HepG2 (cell line): ENCODE measurements at regions not wholly inside any gene's neighbourhood (a gene's known extent, or its start where the extent isn't known, plus 50 kb on each side); places are given as distances from the start of the nearest gene placed in this dataset.

Experiments used
- ATAC-seq: fragments of 200-7000 bp; cut with Tn5 transposase; 3 replicates; pipeline ENCODE4 v1.9.1; 2020; ENCODE audit warnings: mild to moderate bottlenecking, moderate library complexity
- BruUV-seq: library from RNA; stranded (reverse); fragments of 400-500 nt; replicated peaks from 2 replicates; lab custom pipeline; 2021; lab: Mats Ljungman, UMichigan
- CTCF ChIA-PET: fragments of 300-600 bp; formaldehyde crosslinking; extraction: SDS; loops from one replicate; lab custom pipeline; 2021; ENCODE audit warnings: low total read pairs, inconsistent platforms, low intra/inter-chr PET ratio; lab: Yijun Ruan, JAX
- POLR2A ChIA-PET: fragments of 350-600 bp; sonication (Branson Sonifier 250); formaldehyde crosslinking; loops from one replicate; lab custom pipeline; 2020; ENCODE audit warnings: antibody characterized with exemption, inconsistent platforms; lab: Yijun Ruan, JAX
- DNase-seq: peaks from one replicate; pipeline ENCODE4 v3.0.0-alpha.2; 2015; ENCODE audit warnings: low spot score
- FAIRE-seq: peaks from 3 replicates; lab custom pipeline; 2011; peaks lifted over from hg19 to GRCh38; lab: Jason Lieb, UNC
- H2AFZ ChIP-seq: one replicate; pipeline ENCODE4 v1.6.1; 2011; ENCODE audit warnings: low read length, inconsistent platforms
- H3K27ac ChIP-seq: fragments of 300-600 bp; 3 replicates; pipeline ENCODE4 v1.8.0; 2011; ENCODE audit warnings: mixed run types, mild to moderate bottlenecking, mixed read lengths, low read length, inconsistent platforms; ENCODE audit not compliant: insufficient read depth; ENCODE audit errors: extremely low read length
- H3K27me3 ChIP-seq, 2 experiments: fragments of 200-600 bp in 1 of 2; 2 replicates in 1 of 2; 3 replicates in 1 of 2; pipeline versions ENCODE4 v1.6.0 to v1.8.0; 2011; ENCODE audit warnings: low read length in 2 of 2, mild to moderate bottlenecking in 2 of 2, moderate library complexity in 2 of 2, inconsistent platforms in 1 of 2; ENCODE audit not compliant: insufficient read depth in 2 of 2, control insufficient read depth in 1 of 2
- H3K36me3 ChIP-seq, 2 experiments: fragments of 200-600 bp in 1 of 2; replicated peaks in 1 of 2; 2 replicates in 1 of 2; 3 replicates in 1 of 2; pipeline versions ENCODE4 v1.5.1 to v1.8.0; 2011; ENCODE audit warnings: low read length in 2 of 2, inconsistent platforms in 1 of 2; ENCODE audit not compliant: insufficient read depth in 2 of 2, control insufficient read depth in 1 of 2
- H3K4me1 ChIP-seq: 2 replicates; pipeline ENCODE4 v1.5.1; 2012; ENCODE audit warnings: low read length, inconsistent platforms; ENCODE audit not compliant: insufficient read depth
- H3K4me2 ChIP-seq: 2 replicates; pipeline ENCODE4 v1.6.0; 2011; ENCODE audit warnings: low read depth, low read length, inconsistent platforms
- H3K4me3 ChIP-seq, 3 experiments: fragments of 200-600 bp in 1 of 3; sonication (generic), shearing (Covaris generic) in 1 of 3; replicated peaks in 1 of 3; 2 replicates each; pipeline ENCODE4 v1.5.1; 2011 to 2016; ENCODE audit warnings: low read length in 3 of 3, inconsistent platforms in 2 of 3, low read depth in 2 of 3, mild to moderate bottlenecking in 2 of 3, control low read depth in 1 of 3, mixed read lengths in 1 of 3; ENCODE audit not compliant: insufficient read depth in 1 of 3
- H3K79me2 ChIP-seq: one replicate; pipeline ENCODE4 v1.6.1; 2011; ENCODE audit warnings: low read length, inconsistent platforms; ENCODE audit not compliant: insufficient read depth
- H3K9ac ChIP-seq: 2 replicates; pipeline ENCODE4 v1.6.0; 2011; ENCODE audit warnings: mild to moderate bottlenecking, low read depth, low read length, inconsistent platforms; ENCODE audit not compliant: insufficient read depth
- H3K9me3 ChIP-seq: 2 replicates; pipeline ENCODE4 v1.5.1; 2012; ENCODE audit warnings: mild to moderate bottlenecking, low read length
- H4K20me1 ChIP-seq: 2 replicates; pipeline ENCODE4 v1.6.0; 2011; ENCODE audit warnings: inconsistent platforms, mild to moderate bottlenecking, low read length, moderate library complexity; ENCODE audit not compliant: insufficient read depth
- WGBS: methylation state at CpG from one replicate; pipeline ENCODE4 v1.1.6; 2017; ENCODE audit warnings: low lambda C conversion rate; 5-methylcytosine and 5-hydroxymethylcytosine counted together
- in situ Hi-C: cut with HindIII; loops from 2 replicates; pipeline ENCODE4 v1.10.0; 2017; ENCODE audit warnings: low pct_unique_long_range_greater_than_20kb; ENCODE audit not compliant: extremely low pct_ligation_motif_present
- intact Hi-C: fragments of 100-400 bp; cut with micrococcal nuclease; formaldehyde crosslinking; loops from one replicate; pipeline ENCODE4 v1.10.0; 2022; ENCODE audit not compliant: unreplicated experiment
- TF ChIP-seq, protein P1 (sequence below): sonication (generic); formaldehyde crosslinking; IDR thresholded peaks from 2 replicates; pipeline ENCODE4 v1.5.0; 2020; ENCODE audit warnings: mild to moderate bottlenecking, missing genetic modification reagents
- TF ChIP-seq, protein P2 (sequence below): fragments of 450-650 bp; IDR thresholded peaks from 2 replicates; pipeline ENCODE4 v1.6.1; 2016

DNA sequence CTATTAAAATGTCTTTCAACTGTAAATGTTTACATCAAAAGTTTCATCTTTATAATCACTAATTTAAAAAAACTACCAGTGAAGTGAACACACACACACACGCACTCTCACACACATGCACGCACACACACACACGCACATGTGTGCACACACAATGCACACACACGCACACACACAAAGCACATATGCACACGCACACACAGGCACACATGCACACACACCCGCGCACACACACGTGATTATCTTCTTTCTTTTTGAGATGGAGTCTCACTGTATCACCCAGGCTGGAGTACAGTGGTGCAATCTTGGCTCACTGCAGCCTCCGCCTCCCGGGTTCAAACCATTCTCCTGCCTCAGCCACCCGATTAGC is 80.0 kb upstream of the FRMD1 start:
- no peak for FAIRE-seq
- Histone ChIP-seq H3K9me3 (no peaks in the 10 kb centered on the region), H3K4me1 (peaks cover 37% of the 10 kb centered on the region), H3K4me3 (no peak overlapping the region), H3K79me2 (no peaks in the 10 kb centered on the region), H3K27ac (no peak overlapping the region), H3K4me2 (no peak overlapping the region), H3K9ac (no peak overlapping the region), H2AFZ (no peak overlapping the region), H3K36me3 (no peaks in the 10 kb centered on the region), H3K27me3 (peaks cover 7 to 32% of the 10 kb centered on the region in 2 experiments; a peak in 4 of 5 replicates), H4K20me1 (no peaks in the 10 kb centered on the region)
- ATAC-seq, result no peak
- BruUV-seq, result no TSS peak
- intact Hi-C loops, result loop anchor here (10.0 kb wide), 1 partner anchor 726 kb away; no protein-coding TSS in a partner anchor
- TF ChIP-seq, protein P1, sequence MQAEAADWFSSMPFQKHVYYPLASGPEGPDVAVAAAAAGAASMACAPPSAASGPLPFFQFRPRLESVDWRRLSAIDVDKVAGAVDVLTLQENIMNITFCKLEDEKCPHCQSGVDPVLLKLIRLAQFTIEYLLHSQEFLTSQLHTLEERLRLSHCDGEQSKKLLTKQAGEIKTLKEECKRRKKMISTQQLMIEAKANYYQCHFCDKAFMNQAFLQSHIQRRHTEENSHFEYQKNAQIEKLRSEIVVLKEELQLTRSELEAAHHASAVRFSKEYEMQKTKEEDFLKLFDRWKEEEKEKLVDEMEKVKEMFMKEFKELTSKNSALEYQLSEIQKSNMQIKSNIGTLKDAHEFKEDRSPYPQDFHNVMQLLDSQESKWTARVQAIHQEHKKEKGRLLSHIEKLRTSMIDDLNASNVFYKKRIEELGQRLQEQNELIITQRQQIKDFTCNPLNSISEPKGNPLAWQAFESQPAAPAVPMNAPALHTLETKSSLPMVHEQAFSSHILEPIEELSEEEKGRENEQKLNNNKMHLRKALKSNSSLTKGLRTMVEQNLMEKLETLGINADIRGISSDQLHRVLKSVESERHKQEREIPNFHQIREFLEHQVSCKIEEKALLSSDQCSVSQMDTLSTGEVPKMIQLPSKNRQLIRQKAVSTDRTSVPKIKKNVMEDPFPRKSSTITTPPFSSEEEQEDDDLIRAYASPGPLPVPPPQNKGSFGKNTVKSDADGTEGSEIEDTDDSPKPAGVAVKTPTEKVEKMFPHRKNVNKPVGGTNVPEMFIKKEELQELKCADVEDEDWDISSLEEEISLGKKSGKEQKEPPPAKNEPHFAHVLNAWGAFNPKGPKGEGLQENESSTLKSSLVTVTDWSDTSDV (CRISPR knock-in tag), result no peak
- TF ChIP-seq, protein P2, sequence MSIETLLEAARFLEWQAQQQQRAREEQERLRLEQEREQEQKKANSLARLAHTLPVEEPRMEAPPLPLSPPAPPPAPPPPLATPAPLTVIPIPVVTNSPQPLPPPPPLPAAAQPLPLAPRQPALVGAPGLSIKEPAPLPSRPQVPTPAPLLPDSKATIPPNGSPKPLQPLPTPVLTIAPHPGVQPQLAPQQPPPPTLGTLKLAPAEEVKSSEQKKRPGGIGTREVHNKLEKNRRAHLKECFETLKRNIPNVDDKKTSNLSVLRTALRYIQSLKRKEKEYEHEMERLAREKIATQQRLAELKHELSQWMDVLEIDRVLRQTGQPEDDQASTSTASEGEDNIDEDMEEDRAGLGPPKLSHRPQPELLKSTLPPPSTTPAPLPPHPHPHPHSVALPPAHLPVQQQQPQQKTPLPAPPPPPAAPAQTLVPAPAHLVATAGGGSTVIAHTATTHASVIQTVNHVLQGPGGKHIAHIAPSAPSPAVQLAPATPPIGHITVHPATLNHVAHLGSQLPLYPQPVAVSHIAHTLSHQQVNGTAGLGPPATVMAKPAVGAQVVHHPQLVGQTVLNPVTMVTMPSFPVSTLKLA, result peak; percentile 61
- in situ Hi-C loops, result loop anchor here (10.0 kb wide), 1 partner anchor 726 kb away; no protein-coding TSS in a partner anchor
- CTCF ChIA-PET, result no interaction called here
- POLR2A ChIA-PET, result no interaction called here
- 72% methylated on average over 11 of the region's 11 CpGs for WGBS
- no peak for DNase-seq
